CD4-positive, alpha-beta T cell (primary cell): ENCODE measurements at regions not wholly inside any gene's neighbourhood (a gene's known extent, or its start where the extent isn't known, plus 50 kb on each side); places are given as distances from the start of the nearest gene placed in this dataset.

Experiments
- ATAC-seq: fragments of 200-7000 bp; cut with Tn5 transposase; one replicate; pipeline ENCODE4 v1.10.0; 2022; ENCODE audit warnings: mild to moderate bottlenecking; ENCODE audit not compliant: poor library complexity
- CTCF ChIA-PET: fragments of 350-600 bp; sonication (Branson Sonifier 250); formaldehyde crosslinking; loops from one replicate; lab custom pipeline; 2021; ENCODE audit warnings: antibody characterized with exemption, inconsistent platforms; lab: Charles Lee
- POLR2A ChIA-PET: fragments of 350-600 bp; sonication (Branson Sonifier 250); formaldehyde crosslinking; loops from one replicate; lab custom pipeline; 2021; ENCODE audit warnings: antibody characterized with exemption, inconsistent platforms; lab: Charles Lee
- DNase-seq, 14 experiments: peaks; one replicate each; pipeline ENCODE4 v3.0.0-alpha.2; 2013 to 2020; ENCODE audit warnings: mixed read lengths in 2 of 14
- H3K27ac ChIP-seq, 2 donors: one replicate each; pipeline versions ENCODE4 v1.5.1 to v1.7.0; 2013; ENCODE audit warnings: low read length in 2 of 2, low read depth in 1 of 2, mild to moderate bottlenecking in 1 of 2
- H3K27me3 ChIP-seq, 2 experiments: 1 replicate in 1 of 2; 2 replicates in 1 of 2; pipeline versions ENCODE4 v1.6.1 to v1.7.0; 2013; ENCODE audit warnings: low read length in 2 of 2, control low read depth in 1 of 2, mild to moderate bottlenecking in 1 of 2, moderate library complexity in 1 of 2; ENCODE audit not compliant: insufficient read depth in 2 of 2, control insufficient read depth in 1 of 2
- H3K36me3 ChIP-seq: one replicate; pipeline ENCODE4 v1.6.1; 2013; ENCODE audit warnings: low read length, control low read depth; ENCODE audit not compliant: insufficient read depth
- H3K4me1 ChIP-seq: one replicate; pipeline ENCODE4 v1.6.1; 2013; ENCODE audit warnings: low read length, control low read depth; ENCODE audit not compliant: insufficient read depth
- H3K4me3 ChIP-seq: one replicate; pipeline ENCODE4 v1.5.1; 2013; ENCODE audit warnings: mild to moderate bottlenecking, low read length, moderate library complexity
- H3K9me3 ChIP-seq, 2 experiments: 1 replicate in 1 of 2; 2 replicates in 1 of 2; pipeline versions ENCODE4 v1.6.1 to v1.7.0; 2013; ENCODE audit warnings: low read length in 2 of 2, mild to moderate bottlenecking in 2 of 2, control low read depth in 1 of 2, moderate library complexity in 1 of 2; ENCODE audit not compliant: control insufficient read depth in 1 of 2, insufficient read depth in 1 of 2
- H3K27ac Mint-ChIP-seq: one replicate; pipeline ENCODE4 v1.8.0; 2020; ENCODE audit warnings: mixed read lengths
- H3K27me3 Mint-ChIP-seq: one replicate; pipeline ENCODE4 v1.8.0; 2021; ENCODE audit warnings: mixed read lengths
- H3K36me3 Mint-ChIP-seq: one replicate; pipeline ENCODE4 v1.8.0; 2021; ENCODE audit warnings: low read depth, mixed read lengths
- H3K4me1 Mint-ChIP-seq: one replicate; pipeline ENCODE4 v1.8.0; 2021; ENCODE audit warnings: low read depth, mixed read lengths
- H3K4me3 Mint-ChIP-seq: one replicate; pipeline ENCODE4 v1.8.0; 2020; ENCODE audit warnings: mild to moderate bottlenecking, mixed read lengths
- H3K9me3 Mint-ChIP-seq: one replicate; pipeline ENCODE4 v1.8.0; 2020; ENCODE audit warnings: mixed read lengths
- CTCF ChIP-seq: fragments of 200-600 bp; IDR thresholded peaks from one replicate; pipeline ENCODE4 v1.8.0; 2022; ENCODE audit warnings: antibody characterized with exemption, mild to moderate bottlenecking
- intact Hi-C, 2 experiments: fragments of 100-400 bp; cut with DNase I in 1 of 2; cut with micrococcal nuclease in 1 of 2; formaldehyde crosslinking; loops; one replicate each; pipeline versions ENCODE4 v1.15.1 to v1.9.0; 2023 to 2025; cut with DNase I, micrococcal nuclease

GRCh38 chrX:42707742-42708141 is 70.2 kb downstream of the PPP1R2C start:
- no peak overlapping the region for H3K27ac ChIP-seq
- CTCF ChIA-PET, result no interaction called here
- intact Hi-C loops, result no loop called here
- H3K9me3 Mint-ChIP-seq, result no peaks in the 10 kb centered on the region
- no peaks in the 10 kb centered on the region for H3K4me1 ChIP-seq
- no peaks in the 10 kb centered on the region for H3K36me3 ChIP-seq
- no peak for TF ChIP-seq CTCF
- DNase-seq (no peak), ATAC-seq (no peak)
- no peaks in the 10 kb centered on the region for H3K9me3 ChIP-seq
- H3K27ac Mint-ChIP-seq, result no peak overlapping the region
- no peaks in the 10 kb centered on the region for H3K36me3 Mint-ChIP-seq
- no peaks in the 10 kb centered on the region for H3K27me3 ChIP-seq
- H3K4me3 Mint-ChIP-seq, result no peak overlapping the region
- no peak overlapping the region for H3K4me3 ChIP-seq
- POLR2A ChIA-PET, result interaction anchor here (0.7 kb wide), 1 partner anchor 12 kb away, joined by 4 read pairs; no protein-coding TSS in a partner anchor
- H3K4me1 Mint-ChIP-seq, result peaks cover 6% of the 10 kb centered on the region
- H3K27me3 Mint-ChIP-seq, result no peaks in the 10 kb centered on the region

- TF ChIP-seq CTCF, result no peak
- no peaks in the 10 kb centered on the region for H3K36me3 ChIP-seq
- no peaks in the 10 kb centered on the region for H3K9me3 ChIP-seq
- DNase-seq (peak in 2 of 14 experiments; percentile 2 to 5), ATAC-seq (no peak)
- H3K27ac ChIP-seq, result no peak overlapping the region
- Mint-ChIP-seq H3K4me1 (peaks cover 6% of the 10 kb centered on the region), H3K9me3 (no peaks in the 10 kb centered on the region), H3K27me3 (no peaks in the 10 kb centered on the region), H3K36me3 (no peaks in the 10 kb centered on the region), H3K4me3 (no peak overlapping the region), H3K27ac (no peak overlapping the region)
- CTCF ChIA-PET, result no interaction called here
- no peaks in the 10 kb centered on the region for H3K27me3 ChIP-seq
- intact Hi-C loops, result no loop called here
- H3K4me3 ChIP-seq, result no peak overlapping the region
- POLR2A ChIA-PET, result no interaction called here
- H3K4me1 ChIP-seq, result no peaks in the 10 kb centered on the region
These were observed 73.5 kb downstream of the PPP1R2C start for GRCh38 chrX:42704454-42704853.

- CTCF ChIA-PET, result no interaction called here
- H3K27me3 ChIP-seq, result no peaks in the 10 kb centered on the region
- no peaks in the 10 kb centered on the region for H3K9me3 ChIP-seq
- no peaks in the 10 kb centered on the region for H3K4me1 ChIP-seq
- POLR2A ChIA-PET, result no interaction called here
- H3K27ac Mint-ChIP-seq, result no peak overlapping the region
- no peaks in the 10 kb centered on the region for H3K36me3 ChIP-seq
- no peak overlapping the region for H3K27ac ChIP-seq
- no peaks in the 10 kb centered on the region for H3K36me3 Mint-ChIP-seq
- no peaks in the 10 kb centered on the region for H3K4me1 Mint-ChIP-seq
- H3K4me3 Mint-ChIP-seq, result no peak overlapping the region
- ATAC-seq (no peak), DNase-seq (no peak)
- H3K4me3 ChIP-seq, result no peak overlapping the region
- no peaks in the 10 kb centered on the region for H3K9me3 Mint-ChIP-seq
- H3K27me3 Mint-ChIP-seq, result no peaks in the 10 kb centered on the region
- intact Hi-C loops, result loop anchor here in 1 of 2 experiments (10.0 kb wide), 1 partner anchor 63 kb away; no protein-coding TSS in a partner anchor
- TF ChIP-seq CTCF, result no peak
These were observed 80.4 kb downstream of the PPP1R2C start for GRCh38 chrX:42697544-42697943.
